ENCODE measurements at regions not wholly inside any gene's neighbourhood (a gene's known extent, or its start where the extent isn't known, plus 50 kb on each side); places are given as distances from the start of the nearest gene placed in this dataset.

DNA sequence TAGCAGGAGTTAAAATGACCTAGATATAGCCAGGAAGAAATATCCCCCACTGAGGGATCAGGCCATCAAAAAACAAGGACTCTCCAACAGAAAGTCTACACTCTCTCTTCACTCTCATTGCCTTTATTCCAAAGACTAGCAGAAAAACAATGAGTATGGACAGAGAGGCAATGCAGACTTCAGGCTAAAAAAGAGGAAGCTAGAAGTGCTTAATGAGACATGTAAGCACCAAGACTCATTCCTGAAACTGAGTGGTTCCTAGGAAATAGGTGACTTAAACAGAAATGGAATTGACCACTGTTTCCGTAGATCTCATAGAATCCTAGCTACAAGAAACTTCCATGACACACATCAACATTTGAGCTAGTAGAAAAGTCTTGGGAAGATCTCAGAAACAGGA lies 387.3 kb downstream of the KDM5D start:
- DNase-seq (ENCODE audit: low read depth): no peak

DNA sequence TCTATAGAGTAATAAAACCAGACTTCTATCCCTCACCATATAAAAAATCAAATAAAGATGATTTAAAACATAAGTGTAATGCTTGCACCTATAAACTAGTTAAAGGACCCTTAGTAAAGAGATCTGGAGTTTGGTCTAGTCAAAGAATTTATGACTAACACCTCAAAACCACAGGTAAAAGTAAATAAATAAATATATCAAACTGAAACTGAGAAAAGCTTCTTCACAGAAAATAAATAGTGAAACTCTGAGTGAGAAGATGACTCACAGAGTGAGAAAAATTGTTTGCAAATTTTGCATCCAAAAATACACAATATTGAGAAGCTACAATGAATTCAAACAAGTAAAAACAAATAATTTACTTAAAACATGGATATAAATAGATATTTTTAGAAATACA lies 387.8 kb downstream of the KDM5D start:
- no peak for DNase-seq (ENCODE audit: low read depth)

DNA sequence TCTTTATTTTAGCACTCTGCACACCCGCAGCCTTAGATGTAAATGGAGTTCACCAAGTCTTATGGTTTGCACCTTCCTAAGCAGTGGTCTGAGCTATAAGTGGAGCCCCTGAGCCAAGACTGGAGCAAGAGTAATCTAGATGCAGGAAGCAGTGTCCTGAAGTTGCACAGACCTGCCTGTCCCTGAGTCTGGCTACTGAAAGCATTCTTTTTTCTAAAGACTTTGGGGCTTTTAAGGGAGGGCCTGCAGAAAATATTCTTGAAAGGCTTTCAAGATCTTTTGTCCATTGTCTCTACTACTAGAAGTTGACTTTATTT lies 389.7 kb downstream of the KDM5D start:
- no peak for DNase-seq (ENCODE audit: low read depth)

DNA sequence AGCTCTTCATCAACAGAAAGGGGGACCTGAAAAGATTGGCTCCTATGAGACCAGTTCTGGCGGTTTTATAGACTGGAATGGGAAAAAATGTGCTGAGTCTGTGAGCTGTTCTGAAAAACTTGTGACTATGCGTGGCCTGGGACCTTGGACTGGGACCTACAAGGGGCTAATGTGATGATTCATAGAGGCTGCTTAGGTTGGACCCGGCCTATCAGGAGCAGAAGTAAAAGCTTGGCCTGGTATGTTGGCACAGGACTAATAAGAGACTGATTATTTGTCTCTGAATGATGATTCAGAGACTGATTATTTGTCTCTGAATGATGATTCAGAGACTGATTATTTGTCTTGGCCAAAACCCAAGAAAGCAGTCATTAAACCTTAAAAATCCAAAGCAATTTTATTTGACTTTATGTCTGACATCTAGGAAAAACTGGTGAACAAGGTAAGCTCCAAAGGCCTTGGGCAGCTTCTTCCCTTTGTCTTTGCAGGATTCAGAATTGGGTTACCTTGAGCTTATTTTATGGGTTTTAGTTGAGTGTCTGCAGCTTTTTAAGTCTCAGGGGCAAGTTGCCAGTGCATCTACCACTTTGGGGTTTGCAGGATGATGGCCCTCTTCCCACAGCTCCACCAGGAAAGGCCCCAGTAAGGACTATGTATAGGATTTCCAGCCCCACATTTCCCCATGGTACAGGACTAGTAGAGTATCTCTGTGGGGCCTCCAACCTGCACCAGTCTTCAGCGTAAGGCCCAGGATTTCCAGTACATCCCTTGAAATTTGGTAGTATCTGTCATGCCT lies 390.3 kb downstream of the KDM5D start:
- peak; percentile 0 for DNase-seq (ENCODE audit: low read depth)

DNA sequence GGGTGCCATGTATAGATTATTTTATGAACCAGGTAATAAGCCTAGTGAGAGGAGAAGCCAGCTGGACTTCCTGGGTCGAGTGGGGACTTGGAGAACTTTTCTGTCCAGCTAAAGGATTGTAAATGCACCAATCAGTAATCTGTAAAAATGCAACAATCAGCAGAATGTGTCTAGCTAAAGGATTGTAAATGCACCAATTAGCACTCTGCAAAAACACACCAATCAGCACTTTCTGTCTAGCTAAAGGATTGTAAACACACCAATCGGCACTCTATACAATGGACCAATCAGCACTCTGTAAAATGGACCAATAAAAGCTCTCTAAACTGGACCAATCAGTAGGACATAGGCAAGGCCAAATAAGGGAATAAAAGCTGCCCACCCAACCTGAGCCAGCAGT lies 392.9 kb downstream of the KDM5D start:
- no peak for DNase-seq (ENCODE audit: low read depth)

DNA sequence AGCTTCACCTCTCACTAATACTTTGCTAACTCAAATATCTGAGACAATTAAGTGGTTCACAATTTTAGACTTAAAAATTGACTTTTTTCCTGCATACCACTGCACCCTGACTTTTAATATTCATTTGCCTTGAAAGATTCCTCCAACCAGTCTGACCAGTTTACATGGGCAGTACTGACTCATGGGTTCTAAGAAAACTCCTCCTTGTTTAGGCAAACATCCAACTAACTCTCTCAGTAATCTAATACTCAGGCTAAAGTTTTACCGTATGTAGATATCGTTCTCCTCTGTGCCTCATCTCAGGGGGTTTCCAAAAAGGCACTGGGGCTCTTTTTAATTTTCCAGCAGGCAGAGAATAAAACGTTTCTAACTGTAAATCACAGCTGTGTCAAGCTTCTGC lies 422.8 kb downstream of the KDM5D start:
- no peak for DNase-seq (ENCODE audit: low read depth)

DNA sequence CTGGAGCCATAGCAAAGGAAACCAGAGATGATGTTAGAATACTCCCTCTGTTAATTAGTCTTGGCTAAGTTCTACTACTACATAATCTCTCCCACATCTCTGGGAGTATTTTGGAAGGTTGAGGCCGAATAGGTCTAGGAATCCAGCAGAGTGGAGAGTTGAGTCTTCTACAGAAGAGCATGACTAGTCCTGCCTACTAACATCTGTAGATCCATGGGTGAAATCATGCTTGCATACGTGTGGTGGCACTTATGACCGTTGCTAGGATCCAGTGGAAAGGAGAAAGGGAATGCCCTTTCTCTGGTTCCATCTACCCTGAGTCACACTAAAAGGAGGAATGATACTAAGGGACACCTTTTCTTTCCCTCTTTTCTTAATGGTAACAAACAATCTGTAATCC lies 425.4 kb downstream of the KDM5D start:
- DNase-seq (ENCODE audit: low read depth): no peak

DNA sequence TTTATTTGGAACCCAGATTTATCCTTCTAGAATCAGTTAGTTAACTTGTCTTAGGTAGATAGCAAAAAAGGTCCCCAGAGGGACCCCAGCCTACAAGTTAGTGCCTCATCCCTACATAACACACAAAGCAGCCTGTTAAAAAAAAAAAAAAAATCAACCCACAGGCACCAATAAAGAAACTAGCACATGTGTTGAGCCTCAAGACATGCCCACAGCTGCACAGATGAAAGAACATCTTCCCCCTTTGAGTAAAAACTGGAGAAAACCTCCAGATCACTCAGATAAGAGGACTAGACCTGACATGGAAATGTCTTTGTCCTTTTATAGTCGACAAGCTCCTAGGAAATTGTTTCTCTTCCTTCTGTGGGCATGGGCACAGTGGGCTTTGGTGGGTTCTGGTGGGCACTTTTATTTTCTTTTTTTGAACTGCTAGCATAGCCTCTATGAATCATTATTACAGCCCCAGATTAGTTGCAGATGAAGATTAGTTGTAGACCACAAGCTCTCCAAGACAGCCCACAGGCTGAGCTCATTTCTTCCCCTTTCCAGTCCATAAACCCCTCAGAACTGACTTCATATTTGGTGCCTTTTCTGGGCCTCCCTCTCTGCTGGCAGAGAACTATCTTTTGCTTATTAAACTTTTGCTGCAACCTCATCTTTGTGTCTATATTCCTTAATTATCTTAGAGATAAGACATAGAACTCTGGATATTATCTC lies 427.1 kb downstream of the KDM5D start:
- no peak for DNase-seq (ENCODE audit: low read depth)

DNA sequence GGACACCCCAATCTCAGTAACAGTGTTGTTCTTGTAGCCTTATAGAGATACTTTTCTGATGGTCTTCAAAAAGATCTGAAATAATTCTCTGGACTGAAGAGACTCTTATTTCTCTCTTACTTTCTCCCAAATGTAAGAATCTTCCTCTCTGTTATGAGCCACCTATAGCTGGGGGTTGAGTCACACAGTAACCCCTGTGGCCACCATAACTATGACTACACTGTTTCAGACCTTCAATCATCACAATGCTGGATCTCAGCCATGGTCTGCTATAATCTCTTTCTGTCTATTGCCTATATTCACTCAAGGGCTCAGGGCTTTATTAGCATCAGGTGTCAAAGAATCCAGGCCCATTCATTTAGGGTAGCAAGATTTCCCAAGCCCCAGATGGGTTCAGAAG lies 436.9 kb downstream of the KDM5D start:
- DNase-seq (ENCODE audit: low read depth): no peak

DNA sequence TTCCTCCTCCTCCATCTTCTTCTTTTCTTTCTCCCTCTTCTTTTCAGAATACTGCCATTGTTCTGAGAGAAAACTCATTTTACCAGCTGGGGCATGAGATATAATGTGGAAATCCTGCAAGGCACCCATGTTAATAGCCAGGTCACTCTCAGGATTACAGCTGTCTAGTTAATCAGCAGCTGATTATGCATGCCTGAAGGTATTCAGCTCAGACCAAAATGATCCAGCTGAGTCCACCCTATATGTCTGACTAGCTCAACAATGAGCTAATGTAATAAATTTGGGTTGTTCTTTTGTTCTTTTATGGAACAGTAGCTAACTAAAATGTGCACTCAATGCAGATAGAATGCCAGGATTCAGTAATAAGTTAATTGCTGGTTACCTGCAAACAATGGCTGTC lies 441.4 kb downstream of the KDM5D start:
- no peak for DNase-seq (ENCODE audit: low read depth)

DNA sequence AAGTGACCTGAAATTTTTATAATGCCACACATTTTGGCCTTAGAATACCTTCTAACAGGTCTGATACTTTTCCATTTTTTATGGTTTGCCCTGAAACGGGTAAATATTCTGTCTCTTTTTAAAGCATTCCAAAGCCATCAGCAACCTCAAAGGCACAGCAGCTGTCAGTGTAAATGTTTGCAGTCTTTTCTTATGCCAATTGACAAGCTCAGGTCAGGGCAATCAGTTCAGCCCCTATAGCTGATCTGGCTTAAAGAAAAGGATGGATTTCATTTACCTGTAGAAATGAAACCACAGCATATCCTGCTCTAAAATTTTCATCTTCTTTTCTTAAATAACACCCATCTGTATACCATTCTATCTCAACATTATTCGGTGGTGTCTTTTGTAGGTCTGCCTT lies 453.6 kb downstream of the KDM5D start:
- DNase-seq (ENCODE audit: low read depth): no peak

DNA sequence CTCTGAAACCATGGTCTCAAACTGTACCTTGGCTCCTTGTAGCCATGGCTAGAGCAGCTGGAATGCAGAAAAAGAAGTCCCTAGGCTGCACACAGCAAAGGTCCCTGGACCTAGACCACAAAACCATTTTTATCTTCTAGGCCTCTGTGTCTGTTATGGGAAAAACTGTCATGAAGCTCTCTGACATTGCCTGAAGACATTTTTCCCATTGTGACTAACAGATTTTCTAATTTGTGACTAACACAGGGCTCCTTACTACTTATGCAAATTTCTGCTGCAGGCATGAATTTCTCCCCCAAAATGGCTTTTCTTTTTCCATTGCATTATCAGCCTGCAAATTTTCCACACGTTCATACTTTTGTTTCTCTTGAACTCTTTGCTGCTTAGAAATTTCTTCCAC lies 470.4 kb downstream of the KDM5D start:
- DNase-seq (ENCODE audit: low read depth): no peak

DNA sequence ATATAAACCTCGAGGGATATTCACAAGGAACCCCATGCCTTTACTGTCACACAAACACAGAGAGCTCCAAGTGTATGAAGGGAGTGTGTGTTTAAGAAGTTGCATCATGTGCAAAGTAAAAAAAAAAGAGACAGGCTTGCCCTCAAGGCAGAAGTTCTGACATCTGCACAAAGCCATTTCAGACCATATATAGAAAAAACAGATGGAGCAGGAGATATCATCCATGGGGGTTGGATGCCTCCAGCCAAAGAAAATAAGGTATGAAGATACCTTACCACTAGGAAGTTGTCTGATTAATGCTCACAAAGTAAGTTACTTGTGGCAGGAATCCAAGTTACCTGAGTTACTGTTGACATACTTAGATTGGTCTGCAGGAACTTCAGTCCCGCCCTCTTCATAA lies 476.2 kb downstream of the KDM5D start:
- DNase-seq (ENCODE audit: low read depth): no peak

DNA sequence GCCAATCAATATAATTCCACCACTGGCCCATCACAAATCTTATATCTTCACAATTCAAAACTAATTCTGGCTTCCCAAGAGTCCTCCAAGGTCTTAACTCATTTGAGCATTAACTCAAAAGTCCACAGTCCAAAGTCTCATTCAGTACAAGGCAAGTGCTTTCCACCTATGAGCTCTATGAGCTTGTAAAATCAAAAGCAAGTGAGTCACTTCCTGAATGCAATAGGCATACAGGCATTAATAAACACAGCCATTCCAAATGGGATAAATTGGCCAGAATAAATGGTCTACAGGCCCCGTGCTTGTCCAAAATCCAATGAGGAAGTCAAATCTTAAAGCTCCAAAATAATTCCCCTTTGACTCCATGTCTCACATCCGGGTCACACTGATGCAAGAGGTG lies 479.1 kb downstream of the KDM5D start:
- no peak for DNase-seq (ENCODE audit: low read depth)

DNA sequence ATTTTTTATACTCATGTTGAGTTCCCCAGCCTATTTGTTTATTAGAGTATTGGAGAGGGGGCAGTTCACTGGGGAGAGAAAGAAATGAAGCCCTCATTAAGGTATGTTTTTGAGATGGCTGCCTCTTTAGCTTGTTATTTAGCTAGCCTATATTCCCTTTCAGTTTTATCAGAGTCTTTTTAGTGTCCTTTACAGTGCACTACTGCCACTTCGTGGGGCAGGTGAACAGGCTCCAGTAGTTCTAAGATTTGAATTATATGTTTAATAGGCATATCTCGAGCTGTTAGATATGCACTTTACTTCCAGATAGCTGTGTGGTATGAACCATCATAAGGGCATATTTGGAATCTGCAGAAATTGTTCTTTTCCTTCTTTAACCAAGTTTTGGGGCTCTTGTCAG lies 482.2 kb downstream of the KDM5D start:
- DNase-seq (ENCODE audit: low read depth): no peak

DNA sequence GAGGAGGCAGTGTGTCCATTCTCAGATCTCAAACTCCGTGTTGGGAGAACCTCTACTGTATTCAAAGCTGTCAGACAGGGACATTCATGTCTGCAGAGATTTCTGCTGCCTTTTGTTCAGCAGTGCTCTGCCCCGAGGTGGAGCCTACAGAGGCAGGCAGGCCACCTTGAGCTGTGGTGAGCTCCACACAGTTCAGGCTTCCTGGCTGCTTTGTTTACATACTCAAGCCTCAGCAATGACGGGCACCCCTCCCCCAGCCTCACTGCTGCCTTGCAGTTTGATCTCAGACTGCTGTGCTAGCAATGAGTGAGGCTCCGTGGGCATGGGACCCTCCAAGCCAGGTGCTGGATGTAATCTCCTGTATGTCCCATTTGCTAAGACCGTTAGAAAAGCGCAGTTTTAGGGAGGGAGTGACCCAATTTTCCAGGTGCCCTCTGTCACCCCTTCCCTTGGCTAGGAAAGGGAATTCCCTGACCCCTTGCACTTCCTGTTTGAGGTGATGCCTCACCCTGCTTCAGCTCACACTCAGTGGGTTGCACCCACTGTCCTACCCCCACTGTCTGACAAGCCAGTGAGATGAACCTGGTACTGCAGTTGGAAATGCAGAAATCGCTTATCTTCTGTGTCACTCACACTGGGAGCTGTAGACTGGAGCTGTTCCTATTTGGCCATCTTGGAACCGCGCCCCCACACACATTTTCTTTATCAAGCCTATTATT lies 458.9 kb upstream of the HSFY2 start:
- DNase-seq (ENCODE audit: low read depth): no peak

DNA sequence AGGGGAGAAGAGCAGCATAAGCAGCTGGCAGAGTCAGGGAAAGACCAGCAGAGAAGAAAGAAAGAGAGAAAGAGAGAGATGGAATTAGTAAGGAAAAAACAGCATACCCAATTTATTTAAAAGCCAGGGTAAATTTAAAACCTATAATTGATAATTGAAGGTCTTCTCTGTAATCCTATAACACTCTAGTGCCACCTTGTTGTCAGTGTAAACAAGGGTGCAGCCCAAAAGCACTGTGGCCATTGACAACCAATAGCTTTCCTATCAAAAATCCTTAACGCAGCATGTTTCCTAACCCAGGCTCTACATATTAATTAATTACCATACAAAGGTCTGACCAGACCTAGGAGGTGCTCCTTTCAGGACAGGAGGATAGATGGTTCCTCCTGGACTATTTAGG lies 447.2 kb upstream of the HSFY2 start:
- DNase-seq (ENCODE audit: low read depth): no peak

DNA sequence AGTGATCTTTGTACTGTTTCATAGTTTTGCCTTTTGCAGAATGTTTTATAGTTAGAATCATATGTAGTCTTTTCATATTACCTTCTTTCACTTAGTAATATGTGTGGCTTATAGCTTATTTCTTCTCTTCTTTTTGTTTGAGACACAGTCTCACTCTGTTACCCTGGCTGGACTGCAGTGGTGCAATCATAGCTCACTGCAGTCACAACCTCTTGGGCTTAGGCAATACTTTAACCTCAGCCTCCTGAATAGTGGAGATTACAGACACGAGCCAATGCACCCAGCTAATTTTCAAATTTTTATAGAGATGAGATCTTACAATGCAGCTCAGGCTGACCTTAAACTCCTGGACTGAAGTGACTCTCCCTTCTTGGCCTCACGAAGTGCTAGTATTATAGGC lies 435.4 kb upstream of the HSFY2 start:
- no peak for DNase-seq (ENCODE audit: low read depth)

DNA sequence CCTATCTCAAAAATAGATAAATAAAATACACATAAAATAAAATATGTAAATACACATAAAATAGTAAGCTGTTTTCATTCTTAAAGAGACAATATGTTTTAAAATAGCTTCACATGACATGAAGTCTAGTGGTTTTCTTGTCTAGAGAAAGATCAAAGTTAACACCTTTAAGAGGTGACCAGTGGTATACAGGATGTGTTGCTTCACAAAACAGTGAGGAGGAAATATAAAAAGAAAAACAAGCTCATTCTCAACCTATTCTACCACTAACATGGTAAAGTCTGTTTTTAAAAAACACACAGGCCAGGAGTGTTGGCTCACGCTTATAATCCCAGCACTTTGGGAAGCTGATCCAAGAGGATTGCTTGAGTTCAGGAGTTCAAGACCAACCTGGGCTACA lies 433.5 kb upstream of the HSFY2 start:
- no peak for DNase-seq (ENCODE audit: low read depth)

DNA sequence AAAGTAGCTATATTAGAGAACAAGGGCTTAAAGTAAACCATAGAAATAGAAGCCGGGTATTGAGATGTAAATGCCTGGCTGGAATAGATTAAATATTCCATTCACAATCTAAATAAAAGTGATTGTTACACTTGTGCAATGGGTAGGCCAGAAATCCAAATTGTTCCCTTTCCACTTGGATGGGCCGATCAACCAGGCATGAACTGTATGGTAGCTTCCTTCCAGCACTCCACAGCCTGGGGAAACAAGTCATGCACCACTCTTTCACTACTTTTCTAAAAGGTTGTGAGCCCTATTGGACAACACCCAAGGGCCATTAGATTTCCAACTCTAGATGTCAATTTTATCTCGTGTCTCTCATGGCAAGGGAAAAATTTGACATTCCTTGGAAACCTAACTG lies 407.3 kb upstream of the HSFY2 start:
- no peak for DNase-seq (ENCODE audit: low read depth)

DNA sequence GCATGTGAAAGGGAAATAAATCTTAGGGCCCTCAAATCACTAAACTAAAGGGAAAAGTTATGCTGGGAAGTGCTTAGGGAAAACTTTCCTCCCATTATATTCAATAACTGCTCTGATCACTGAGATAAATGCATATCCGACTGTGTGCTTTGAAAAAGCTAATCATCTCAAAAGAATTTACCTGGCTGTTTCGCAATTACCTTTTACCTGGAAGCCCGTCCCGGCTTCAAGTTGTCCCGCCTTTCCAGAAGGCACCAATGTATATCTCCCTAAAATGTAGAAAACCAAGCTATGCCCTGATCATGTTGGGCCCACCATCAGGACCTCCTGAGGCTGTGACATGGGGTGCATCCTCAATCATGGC lies 394.6 kb upstream of the HSFY2 start:
- no peak for DNase-seq (ENCODE audit: low read depth)

DNA sequence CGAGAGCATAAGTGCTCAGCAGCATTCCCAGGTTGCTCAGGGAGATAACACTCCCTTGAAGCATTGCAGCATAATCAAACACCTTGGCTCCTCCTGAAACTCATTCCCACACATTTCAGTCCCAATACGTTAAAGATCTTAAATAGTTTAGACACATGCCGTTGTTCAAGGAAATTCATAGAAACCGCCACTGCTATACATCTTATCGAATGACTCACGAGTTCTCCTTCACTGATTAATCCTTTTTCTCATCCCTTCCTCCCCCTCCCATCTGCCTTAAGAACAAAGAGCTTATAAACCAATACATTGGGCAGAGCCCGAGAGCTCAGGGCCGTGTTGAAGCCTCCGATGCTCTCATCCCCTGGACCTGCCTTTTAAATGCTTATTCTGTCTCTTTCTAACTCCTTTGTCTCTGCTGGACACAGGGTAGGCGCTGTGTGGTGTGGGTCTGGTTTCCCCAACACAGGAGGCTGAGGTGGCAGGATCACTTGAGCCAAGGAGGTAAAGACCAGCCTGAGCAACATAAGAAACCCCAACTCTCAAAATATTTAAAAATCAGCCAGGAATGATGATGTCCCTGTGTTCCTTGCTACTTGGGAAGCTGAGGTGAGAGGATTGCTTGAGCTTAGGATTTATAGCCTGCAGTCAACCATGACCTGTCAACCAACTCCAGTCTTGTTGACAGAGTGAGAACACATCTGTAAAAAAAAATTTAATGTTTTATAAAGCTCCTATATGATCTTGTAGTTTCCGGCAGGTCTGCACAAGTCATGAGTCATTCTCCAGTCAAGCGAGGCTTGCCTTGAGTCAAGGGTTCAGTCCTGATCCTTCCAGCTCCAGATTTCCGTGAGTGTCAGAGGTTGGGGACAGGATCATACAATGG lies 394.0 kb upstream of the HSFY2 start:
- no peak for DNase-seq (ENCODE audit: low read depth)

DNA sequence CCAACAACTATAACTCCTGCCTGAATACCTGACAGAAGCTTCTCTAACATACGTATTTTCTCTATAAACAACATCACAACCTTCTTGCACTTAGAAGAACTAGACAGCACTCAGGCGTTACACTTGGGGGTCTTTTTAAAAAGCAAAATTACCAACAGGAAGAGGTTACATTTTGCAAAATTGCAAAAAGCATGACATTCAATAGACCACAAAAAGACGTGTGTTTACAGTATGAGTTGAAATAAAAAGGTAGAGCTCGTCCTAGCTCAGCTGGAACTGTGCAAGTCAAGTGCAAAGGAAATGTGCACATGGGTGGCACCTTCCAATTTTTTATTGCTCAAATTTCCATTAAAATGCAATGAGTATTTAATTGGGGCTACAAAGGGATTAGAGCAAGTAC lies 375.2 kb upstream of the HSFY2 start:
- DNase-seq (ENCODE audit: low read depth): no peak
